Hematopoietic multipotent progenitor cell treated with erythropoietin and hydrocortisone succinate and interleukin-3 and kit ligand, for 17 days (in vitro differentiated cells): ENCODE measurements at regions not wholly inside any gene's neighbourhood (a gene's known extent, or its start where the extent isn't known, plus 50 kb on each side); places are given as distances from the start of the nearest gene placed in this dataset.

Experiments
- DNase-seq: peaks from one replicate; pipeline ENCODE4 v3.0.0-alpha.2; 2015; ENCODE audit warnings: low spot score

GRCh38 chr3:189117087-189117486 lies 54.7 kb upstream of the TPRG1 start:
- DNase-seq = no peak

GRCh38 chr3:189118896-189119295 lies 52.9 kb upstream of the TPRG1 start:
- DNase-seq = no peak

- no peak for DNase-seq
Measured at GRCh38 chr3:189119950-189120349, 51.8 kb upstream of the TPRG1 start.

- DNase-seq = no peak
Measured at GRCh38 chr3:189121092-189121491, 50.7 kb upstream of the TPRG1 start.
